ENCODE measurements at regions not wholly inside any gene's neighbourhood (a gene's known extent, or its start where the extent isn't known, plus 50 kb on each side); places are given as distances from the start of the nearest gene placed in this dataset.
"Not testable (repeated sequence)": the region's sequence is repeated elsewhere in the genome, so short reads cannot be mapped to it uniquely, and the experiment has no call there.

- no peak for FAIRE-seq
- TF ChIP-seq PAX5 (IDR thresholded peaks at IDR 0.05; ENCODE audit: insufficient read depth, low read length, severe bottlenecking) (no peak), POLR2A (IDR thresholded peaks at IDR 0.05; ENCODE audit: low read depth, low read length) (no peak), SPI1 (IDR thresholded peaks at IDR 0.05; ENCODE audit: low read depth, low read length) (no peak), POLR2AphosphoS5 (IDR thresholded peaks at IDR 0.05; ENCODE audit: low read depth, low read length) (no peak), POU2F2 (IDR thresholded peaks at IDR 0.05; ENCODE audit: low read depth, low read length) (no peak), TAF1 (IDR thresholded peaks at IDR 0.05; ENCODE audit: low read depth, low read length) (no peak)
- no peak for DNase-seq (ENCODE audit: insufficient read length, low spot score)
These were observed 176.0 kb upstream of the SVIL start for GRCh38 chr10:29810816-29811215.

DNA sequence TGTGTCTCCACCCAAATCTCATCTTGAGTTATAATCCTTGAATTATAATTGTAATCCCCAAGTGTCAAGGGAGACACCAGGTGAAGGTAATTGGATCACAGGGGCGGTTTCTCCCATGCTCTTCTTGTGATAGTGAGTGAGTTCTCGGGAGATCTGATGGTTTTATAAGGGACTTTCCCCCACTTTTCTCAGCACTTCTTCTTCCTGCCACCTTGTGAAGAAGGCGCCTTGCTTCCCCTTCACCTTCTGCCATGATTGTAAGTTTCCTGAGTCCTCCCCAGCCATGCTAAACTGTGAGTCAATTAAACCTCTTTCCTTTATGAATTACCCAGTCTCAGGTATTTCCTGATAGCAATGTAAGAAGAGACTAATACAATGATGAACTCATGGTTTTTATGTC is 175.5 kb upstream of the SVIL start:
- FAIRE-seq; DNase-seq (ENCODE audit: insufficient read length, low spot score): not testable (repeated sequence)

GRCh38 chr10:29809383-29809782 is 174.6 kb upstream of the SVIL start:
- TF ChIP-seq POLR2A (IDR thresholded peaks at IDR 0.05; ENCODE audit: low read depth, low read length) (no peak), POU2F2 (IDR thresholded peaks at IDR 0.05; ENCODE audit: low read depth, low read length) (no peak), TAF1 (IDR thresholded peaks at IDR 0.05; ENCODE audit: low read depth, low read length) (no peak), POLR2AphosphoS5 (IDR thresholded peaks at IDR 0.05; ENCODE audit: low read depth, low read length) (no peak), SPI1 (IDR thresholded peaks at IDR 0.05; ENCODE audit: low read depth, low read length) (no peak), PAX5 (IDR thresholded peaks at IDR 0.05; ENCODE audit: insufficient read depth, low read length, severe bottlenecking) (no peak)
- no peak for DNase-seq (ENCODE audit: insufficient read length, low spot score)
- no peak for FAIRE-seq

GRCh38 chr10:29807163-29807806 is 172.5 kb upstream of the SVIL start:
- TF ChIP-seq POLR2AphosphoS5 (IDR thresholded peaks at IDR 0.05; ENCODE audit: low read depth, low read length) (no peak), TAF1 (IDR thresholded peaks at IDR 0.05; ENCODE audit: low read depth, low read length) (no peak), SPI1 (IDR thresholded peaks at IDR 0.05; ENCODE audit: low read depth, low read length) (no peak), PAX5 (IDR thresholded peaks at IDR 0.05; ENCODE audit: insufficient read depth, low read length, severe bottlenecking) (no peak), POU2F2 (IDR thresholded peaks at IDR 0.05; ENCODE audit: low read depth, low read length) (no peak), POLR2A (IDR thresholded peaks at IDR 0.05; ENCODE audit: low read depth, low read length) (no peak)
- DNase-seq (ENCODE audit: insufficient read length, low spot score) (no peak), FAIRE-seq (no peak)

- no peak for TF ChIP-seq POU2F2 (IDR thresholded peaks at IDR 0.05; ENCODE audit: low read depth, low read length)
- TF ChIP-seq POLR2AphosphoS5 (IDR thresholded peaks at IDR 0.05; ENCODE audit: low read depth, low read length), result no peak
- no peak for TF ChIP-seq TAF1 (IDR thresholded peaks at IDR 0.05; ENCODE audit: low read depth, low read length)
- no peak for TF ChIP-seq SPI1 (IDR thresholded peaks at IDR 0.05; ENCODE audit: low read depth, low read length)
- TF ChIP-seq PAX5 (IDR thresholded peaks at IDR 0.05; ENCODE audit: insufficient read depth, low read length, severe bottlenecking), result no peak
- no peak for TF ChIP-seq POLR2A (IDR thresholded peaks at IDR 0.05; ENCODE audit: low read depth, low read length)
- no peak for DNase-seq (ENCODE audit: insufficient read length, low spot score)
- FAIRE-seq, result no peak
These were observed 171.6 kb upstream of the SVIL start for GRCh38 chr10:29806350-29806788.

- FAIRE-seq (no peak), DNase-seq (ENCODE audit: insufficient read length, low spot score) (no peak)
- no peak for TF ChIP-seq TAF1 (IDR thresholded peaks at IDR 0.05; ENCODE audit: low read depth, low read length)
These were observed 170.5 kb upstream of the SVIL start for GRCh38 chr10:29805134-29805723.

DNA sequence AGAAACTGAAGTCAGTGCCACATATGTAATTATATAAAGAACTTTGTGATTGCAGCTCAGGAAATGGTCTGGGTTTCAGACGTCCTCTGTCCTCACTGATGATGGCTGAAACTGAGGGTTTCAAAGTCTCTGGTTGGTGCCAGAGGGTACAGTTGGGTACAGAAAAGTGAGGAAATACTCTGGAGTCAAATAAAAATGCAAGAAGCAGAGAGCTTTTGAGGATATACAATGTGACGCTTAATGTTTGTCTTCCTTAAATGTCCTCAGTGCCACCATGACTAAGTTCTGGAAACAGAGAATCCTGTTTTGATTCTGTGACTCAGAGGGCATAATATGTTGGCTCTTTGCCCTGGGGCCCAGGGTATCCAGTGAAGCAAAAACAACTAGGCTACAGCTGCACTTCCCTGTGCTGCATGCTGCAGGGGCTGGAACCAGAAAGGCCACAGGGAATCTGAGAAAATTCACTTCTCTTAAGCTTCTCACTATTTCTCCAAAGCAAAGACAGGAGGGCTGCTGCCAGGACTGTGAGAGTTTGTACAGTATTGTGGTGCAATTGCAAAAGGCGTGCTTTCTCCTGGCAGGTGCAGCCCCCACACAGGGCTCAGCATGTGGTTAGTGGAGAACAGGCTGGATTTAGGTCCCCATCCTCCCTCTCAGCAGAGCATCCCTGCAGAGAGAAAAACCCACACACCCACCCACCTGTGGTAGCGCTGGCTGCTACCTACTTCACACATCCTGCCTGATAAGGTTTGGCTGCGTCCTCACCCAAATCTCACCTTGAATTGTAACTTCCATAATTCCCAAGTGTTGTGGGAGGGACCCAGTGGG is 169.5 kb upstream of the SVIL start:
- no peak for FAIRE-seq

GRCh38 chr10:29802171-29802570 is 167.4 kb upstream of the SVIL start:
- TF ChIP-seq PAX5 (IDR thresholded peaks at IDR 0.05; ENCODE audit: insufficient read depth, low read length, severe bottlenecking), result no peak
- no peak for TF ChIP-seq POLR2A (IDR thresholded peaks at IDR 0.05; ENCODE audit: low read depth, low read length)
- TF ChIP-seq POLR2AphosphoS5 (IDR thresholded peaks at IDR 0.05; ENCODE audit: low read depth, low read length), result no peak
- no peak for TF ChIP-seq SPI1 (IDR thresholded peaks at IDR 0.05; ENCODE audit: low read depth, low read length)
- TF ChIP-seq POU2F2 (IDR thresholded peaks at IDR 0.05; ENCODE audit: low read depth, low read length), result no peak
- TF ChIP-seq TAF1 (IDR thresholded peaks at IDR 0.05; ENCODE audit: low read depth, low read length), result no peak
- DNase-seq (ENCODE audit: insufficient read length, low spot score) (no peak), FAIRE-seq (no peak)

More for the DNA sequence above, 169.5 kb upstream of the SVIL start:
- no peak for DNase-seq (ENCODE audit: insufficient read length, low spot score)
- no peak for TF ChIP-seq POLR2A (IDR thresholded peaks at IDR 0.05; ENCODE audit: low read depth, low read length)
- TF ChIP-seq SPI1 (IDR thresholded peaks at IDR 0.05; ENCODE audit: low read depth, low read length), result no peak
- TF ChIP-seq PAX5 (IDR thresholded peaks at IDR 0.05; ENCODE audit: insufficient read depth, low read length, severe bottlenecking), result no peak
- TF ChIP-seq TAF1 (IDR thresholded peaks at IDR 0.05; ENCODE audit: low read depth, low read length), result no peak
- TF ChIP-seq POLR2AphosphoS5 (IDR thresholded peaks at IDR 0.05; ENCODE audit: low read depth, low read length), result no peak
- no peak for TF ChIP-seq POU2F2 (IDR thresholded peaks at IDR 0.05; ENCODE audit: low read depth, low read length)

- DNase-seq (ENCODE audit: insufficient read length, low spot score) (no peak), FAIRE-seq (no peak)
- TF ChIP-seq POLR2AphosphoS5 (IDR thresholded peaks at IDR 0.05; ENCODE audit: low read depth, low read length), result no peak
- TF ChIP-seq SPI1 (IDR thresholded peaks at IDR 0.05; ENCODE audit: low read depth, low read length), result no peak
- TF ChIP-seq POU2F2 (IDR thresholded peaks at IDR 0.05; ENCODE audit: low read depth, low read length), result no peak
- no peak for TF ChIP-seq PAX5 (IDR thresholded peaks at IDR 0.05; ENCODE audit: insufficient read depth, low read length, severe bottlenecking)
These were observed 164.3 kb upstream of the SVIL start for GRCh38 chr10:29798921-29799690.

Measured in GM12891 (cell line).